ENCODE measurements at regions not wholly inside any gene's neighbourhood (a gene's known extent, or its start where the extent isn't known, plus 50 kb on each side); places are given as distances from the start of the nearest gene placed in this dataset.
A peak's percentile ranks its signal among the peaks of the same experiment; 100 is the strongest.

GRCh38 chr3:124373524-124373923 lies 356.7 kb upstream of the UMPS start:
- Histone ChIP-seq H3K27me3 (no peaks in the 10 kb centered on the region), H3K4me3 (no peak overlapping the region), H3K4me1 (no peaks in the 10 kb centered on the region), H3K27ac (no peak overlapping the region), H3K9me3 (no peaks in the 10 kb centered on the region), H3K36me3 (no peaks in the 10 kb centered on the region)
- no peak for DNase-seq
- 76% methylated on average over 2 of the region's 2 CpGs for WGBS (ENCODE audit: insufficient coverage, low coverage, low lambda C conversion rate, missing lambda C conversion rate)
- no peak for ATAC-seq
- intact Hi-C loops (cut with DNase I) = no loop called here
- TF ChIP-seq POLR2A (IDR thresholded peaks at IDR 0.05) (no peak), CTCF (IDR thresholded peaks at IDR 0.05) (no peak)

- WGBS (ENCODE audit: insufficient coverage, low coverage, low lambda C conversion rate, missing lambda C conversion rate) = 33% methylated on average over 2 of the region's 3 CpGs
- Histone ChIP-seq H3K27ac (no peak overlapping the region), H3K9me3 (no peaks in the 10 kb centered on the region), H3K27me3 (no peaks in the 10 kb centered on the region), H3K4me1 (no peaks in the 10 kb centered on the region), H3K4me3 (no peak overlapping the region), H3K36me3 (no peaks in the 10 kb centered on the region)
- TF ChIP-seq POLR2A (IDR thresholded peaks at IDR 0.05) (no peak), CTCF (IDR thresholded peaks at IDR 0.05) (no peak)
- intact Hi-C loops (cut with DNase I) = no loop called here
- ATAC-seq = no peak
- DNase-seq = no peak
Measured at GRCh38 chr3:124374583-124374982, 355.7 kb upstream of the UMPS start.

- no peaks in the 10 kb centered on the region for H3K9me3 ChIP-seq
- no peak overlapping the region for H3K4me3 ChIP-seq
- TF ChIP-seq CTCF (IDR thresholded peaks at IDR 0.05) = no peak
- TF ChIP-seq POLR2A (IDR thresholded peaks at IDR 0.05) = no peak
- no peak overlapping the region for H3K27ac ChIP-seq
- whole genome bisulfite sequencing (ENCODE audit: insufficient coverage, low coverage, low lambda C conversion rate, missing lambda C conversion rate) = 84% methylated on average over 4 of the region's 4 CpGs
- H3K4me1 ChIP-seq = no peaks in the 10 kb centered on the region
- no peaks in the 10 kb centered on the region for H3K36me3 ChIP-seq
- H3K27me3 ChIP-seq = no peaks in the 10 kb centered on the region
- intact Hi-C loops (cut with DNase I) = no loop called here
- no peak for DNase-seq
- peak in 1 of 4 donors; percentile 82 for ATAC-seq
Measured at GRCh38 chr3:124381575-124382333, 348.5 kb upstream of the UMPS start.

GRCh38 chr3:124383051-124383450 lies 347.2 kb upstream of the UMPS start:
- 57% methylated on average over 3 of the region's 4 CpGs for WGBS (ENCODE audit: insufficient coverage, low coverage, low lambda C conversion rate, missing lambda C conversion rate)
- no peak for ATAC-seq
- no peak overlapping the region for H3K27ac ChIP-seq

More at GRCh38 chr3:124383051-124383450, 347.2 kb upstream of the UMPS start:
- intact Hi-C loops (cut with DNase I) = no loop called here
- no peak for DNase-seq
- Histone ChIP-seq H3K4me1 (no peaks in the 10 kb centered on the region), H3K27me3 (no peaks in the 10 kb centered on the region), H3K4me3 (no peak overlapping the region), H3K36me3 (no peaks in the 10 kb centered on the region), H3K9me3 (no peaks in the 10 kb centered on the region)
- no peak for TF ChIP-seq POLR2A (IDR thresholded peaks at IDR 0.05)
- no peak for TF ChIP-seq CTCF (IDR thresholded peaks at IDR 0.05)

Measured in right lobe of liver (tissue), 6 donors.